Keratinocyte (primary cell): ENCODE measurements at regions not wholly inside any gene's neighbourhood (a gene's known extent, or its start where the extent isn't known, plus 50 kb on each side); places are given as distances from the start of the nearest gene placed in this dataset.

ENCODE experiments used
- DNase-seq: peaks from one replicate; pipeline ENCODE4 v3.0.0-alpha.2; 2011; ENCODE audit warnings: low read depth, missing footprints, low spot score
- FAIRE-seq: peaks from 2 replicates; lab custom pipeline; 2011; peaks lifted over from hg19 to GRCh38; lab: Jason Lieb, UNC
- H2AFZ ChIP-seq: 2 replicates; pipeline ENCODE4 v1.6.0; 2012; ENCODE audit warnings: low read length, control low read depth, inconsistent platforms; ENCODE audit not compliant: control insufficient read depth
- H3K27ac ChIP-seq: 2 replicates; pipeline ENCODE4 v1.5.1; 2011; ENCODE audit warnings: low read length; ENCODE audit not compliant: control insufficient read depth, insufficient read depth
- H3K27me3 ChIP-seq: 3 replicates; pipeline ENCODE4 v1.6.0; 2011; ENCODE audit warnings: low read length; ENCODE audit not compliant: control insufficient read depth, insufficient read depth; ENCODE audit errors: extremely low read depth
- H3K36me3 ChIP-seq, 2 experiments: 2 replicates in 1 of 2; 3 replicates in 1 of 2; pipeline ENCODE4 v1.5.1; 2011; ENCODE audit warnings: low read length in 2 of 2, mild to moderate bottlenecking in 1 of 2; ENCODE audit not compliant: control insufficient read depth in 2 of 2, insufficient read depth in 2 of 2; ENCODE audit errors: extremely low read depth in 1 of 2
- H3K4me1 ChIP-seq: 3 replicates; pipeline ENCODE4 v1.5.1; 2011; ENCODE audit warnings: low read length; ENCODE audit not compliant: control insufficient read depth, insufficient read depth; ENCODE audit errors: extremely low read depth
- H3K4me2 ChIP-seq: 3 replicates; pipeline ENCODE4 v1.6.0; 2011; ENCODE audit warnings: low read depth, low read length; ENCODE audit not compliant: control insufficient read depth, insufficient read depth; ENCODE audit errors: extremely low read depth
- H3K4me3 ChIP-seq, 3 experiments: fragments of 200-600 bp in 1 of 3; sonication (generic) in 1 of 3; 2 replicates in 2 of 3; 3 replicates in 1 of 3; pipeline ENCODE4 v1.5.1; 2011 to 2016; ENCODE audit warnings: low read length in 3 of 3, mild to moderate bottlenecking in 3 of 3, control low read depth in 2 of 3, inconsistent platforms in 1 of 3, low read depth in 1 of 3, mixed read lengths in 1 of 3, mixed run types in 1 of 3, moderate library complexity in 1 of 3; ENCODE audit not compliant: control insufficient read depth in 2 of 3, insufficient read depth in 2 of 3; ENCODE audit errors: extremely low read depth in 1 of 3
- H3K79me2 ChIP-seq: 2 replicates; pipeline ENCODE4 v1.6.0; 2012; ENCODE audit warnings: low read length; ENCODE audit not compliant: control insufficient read depth, insufficient read depth
- H3K9ac ChIP-seq: 3 replicates; pipeline ENCODE4 v1.6.0; 2011; ENCODE audit warnings: low read length; ENCODE audit not compliant: control insufficient read depth, insufficient read depth; ENCODE audit errors: extremely low read depth
- H3K9me1 ChIP-seq: 3 replicates; pipeline ENCODE4 v1.6.0; 2011; ENCODE audit warnings: low read length; ENCODE audit not compliant: control insufficient read depth, insufficient read depth; ENCODE audit errors: extremely low read depth
- H3K9me3 ChIP-seq: 2 replicates; pipeline ENCODE4 v1.5.1; 2012; ENCODE audit warnings: low read depth, low read length; ENCODE audit not compliant: control insufficient read depth
- H4K20me1 ChIP-seq: 3 replicates; pipeline ENCODE4 v1.6.0; 2011; ENCODE audit warnings: low read length; ENCODE audit not compliant: control insufficient read depth, insufficient read depth; ENCODE audit errors: extremely low read depth
- CTCF ChIP-seq, 3 experiments: IDR thresholded peaks in 1 of 3; conservative IDR thresholded peaks in 1 of 3; optimal IDR thresholded peaks in 1 of 3; 2 replicates in 2 of 3; 3 replicates in 1 of 3; pipeline versions ENCODE3 to v1.5.1; 2011; ENCODE audit warnings: low read length in 3 of 3, mild to moderate bottlenecking in 3 of 3, moderate library complexity in 2 of 3, control low read depth in 1 of 3, inconsistent platforms in 1 of 3; ENCODE audit not compliant: insufficient read depth in 2 of 3; ENCODE audit errors: extremely low read depth in 1 of 3
- EZH2 ChIP-seq: IDR thresholded peaks from one replicate; pipeline ENCODE4 v1.6.1; 2012; ENCODE audit warnings: inconsistent platforms, mild to moderate bottlenecking, low read length, moderate library complexity
- dilution Hi-C: fragments of 300-500 bp; cut with MboI; formaldehyde crosslinking; loops from one replicate; pipeline ENCODE4 v1.7.0; 2020; ENCODE audit warnings: low sequenced_read_pairs; ENCODE audit not compliant: extremely low pct_ligation_motif_present

- Histone ChIP-seq H4K20me1 (no peaks in the 10 kb centered on the region), H3K27ac (no peak overlapping the region), H3K9me3 (no peaks in the 10 kb centered on the region), H3K9me1 (no peaks in the 10 kb centered on the region), H3K27me3 (no peaks in the 10 kb centered on the region), H2AFZ (no peak overlapping the region), H3K4me2 (no peak overlapping the region), H3K9ac (no peak overlapping the region), H3K4me3 (no peak overlapping the region), H3K79me2 (no peaks in the 10 kb centered on the region), H3K36me3 (no peaks in the 10 kb centered on the region), H3K4me1 (peaks cover 7% of the 10 kb centered on the region)
- FAIRE-seq (no peak), DNase-seq (no peak)
- dilution Hi-C loops: no loop called here
- TF ChIP-seq CTCF (optimal IDR thresholded peaks at IDR 0.05 in 1 of 3, IDR thresholded peaks at IDR 0.05 in 1 of 3, conservative IDR thresholded peaks at IDR 0.05 in 1 of 3; ENCODE audit: extremely low read depth in 1 of 3, insufficient read depth in 2 of 3, low read length in 3 of 3): no peak
- TF ChIP-seq EZH2: no peak
These were observed 309.6 kb upstream of the SEMA6D start for GRCh38 chr15:47407692-47408091.

GRCh38 chr15:47409038-47409437 lies 308.3 kb upstream of the SEMA6D start:
- H3K27me3 ChIP-seq: no peaks in the 10 kb centered on the region
- no peak overlapping the region for H3K4me3 ChIP-seq
- H3K79me2 ChIP-seq: no peaks in the 10 kb centered on the region
- TF ChIP-seq EZH2 (no peak), CTCF (optimal IDR thresholded peaks at IDR 0.05 in 1 of 3, IDR thresholded peaks at IDR 0.05 in 1 of 3, conservative IDR thresholded peaks at IDR 0.05 in 1 of 3; ENCODE audit: extremely low read depth in 1 of 3, insufficient read depth in 2 of 3, low read length in 3 of 3) (no peak)
- no peak overlapping the region for H3K4me2 ChIP-seq
- H2AFZ ChIP-seq: no peak overlapping the region
- H3K36me3 ChIP-seq: no peaks in the 10 kb centered on the region
- no peak for DNase-seq
- no peaks in the 10 kb centered on the region for H3K9me1 ChIP-seq
- H3K9me3 ChIP-seq: no peaks in the 10 kb centered on the region
- H3K27ac ChIP-seq: no peak overlapping the region
- H4K20me1 ChIP-seq: no peaks in the 10 kb centered on the region
- H3K9ac ChIP-seq: no peak overlapping the region
- FAIRE-seq: no peak
- dilution Hi-C loops: no loop called here
- no peaks in the 10 kb centered on the region for H3K4me1 ChIP-seq
